Erythroblast (primary cell): ENCODE measurements at regions not wholly inside any gene's neighbourhood (a gene's known extent, or its start where the extent isn't known, plus 50 kb on each side); places are given as distances from the start of the nearest gene placed in this dataset.

Experiments used
- GATA1 ChIP-seq: IDR thresholded peaks from 2 replicates; pipeline ENCODE4 v1.6.1; 2011; ENCODE audit warnings: low read depth, mild to moderate bottlenecking, control low read depth, low read length, moderate library complexity
- POLR2A ChIP-seq: IDR thresholded peaks from 2 replicates; pipeline ENCODE4 v1.6.1; 2011; ENCODE audit warnings: mild to moderate bottlenecking, low read length

- TF ChIP-seq POLR2A (no peak), GATA1 (no peak)
Measured at GRCh38 chr7:81637534-81637933, 132.3 kb downstream of the HGF start.
